ENCODE measurements at regions not wholly inside any gene's neighbourhood (a gene's known extent, or its start where the extent isn't known, plus 50 kb on each side); places are given as distances from the start of the nearest gene placed in this dataset.
"Not testable (repeated sequence)": the region's sequence is repeated elsewhere in the genome, so short reads cannot be mapped to it uniquely, and the experiment has no call there.

DNA sequence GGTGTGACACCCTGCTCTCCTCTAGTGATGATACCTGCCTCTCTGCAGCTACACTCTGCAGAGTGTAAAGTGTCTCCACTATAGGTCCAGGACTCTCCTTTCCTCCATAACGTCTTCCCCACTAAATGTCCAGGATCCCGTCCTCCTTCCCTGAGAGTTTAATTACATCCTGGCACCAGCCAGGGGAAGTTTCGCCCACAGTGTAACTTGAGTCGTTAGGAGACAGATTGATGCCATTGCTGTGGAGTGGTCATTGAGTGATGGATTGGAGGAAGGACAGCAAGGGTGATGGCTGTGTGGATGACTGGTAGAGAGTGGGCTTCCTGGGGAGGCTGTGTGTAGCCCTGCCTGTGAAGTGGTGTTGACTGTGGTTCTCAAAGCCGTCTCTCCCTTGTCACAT, 84.0 kb upstream of the TMEM132D start:
- no peak overlapping the region for H3K9ac ChIP-seq (ENCODE audit: low read length in 5 of 5)

DNA sequence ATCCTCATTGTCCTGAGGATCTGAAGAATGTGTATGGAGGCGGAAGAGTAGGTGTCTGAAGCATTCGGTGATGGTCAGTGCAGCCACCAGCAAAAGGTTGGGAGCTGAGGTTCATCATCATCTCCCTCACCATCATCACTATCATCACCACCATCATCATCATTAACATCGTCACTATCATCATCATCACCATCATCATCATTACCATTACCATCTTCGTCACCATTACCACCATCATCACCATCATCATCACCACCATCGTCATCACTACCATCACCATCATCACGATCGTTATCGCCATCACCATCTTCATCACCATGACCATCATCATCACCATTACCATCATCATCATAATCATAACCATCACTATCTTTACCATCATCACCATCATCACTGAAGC, 90.8 kb upstream of the TMEM132D start:
- Histone ChIP-seq H3K4me1 (ENCODE audit: control insufficient read depth in 5 of 5, insufficient read depth in 5 of 5, low read length in 5 of 5) (no peaks in the 10 kb centered on the region), H3K4me3 (ENCODE audit: low read depth in 1 of 5, low read length in 5 of 5) (no peak overlapping the region), H3K36me3 (ENCODE audit: control insufficient read depth in 5 of 5, insufficient read depth in 5 of 5, low read length in 5 of 5) (no peaks in the 10 kb centered on the region), H3K9me3 (ENCODE audit: control insufficient read depth in 5 of 5, low read length in 5 of 5) (peaks cover 4 to 14% (median 10%) of the 10 kb centered on the region in 5 donors), H3K27ac (ENCODE audit: low read depth, low read length) (no peak overlapping the region), H3K9ac (ENCODE audit: low read length in 5 of 5) (no peak overlapping the region), H3K27me3 (ENCODE audit: control insufficient read depth in 5 of 5, insufficient read depth in 4 of 5, low read length in 5 of 5) (peaks cover 0 to 2% (median 0%) of the 10 kb centered on the region in 5 donors)

More for the DNA sequence above, 84.0 kb upstream of the TMEM132D start:
- no peak overlapping the region for H3K4me3 ChIP-seq (ENCODE audit: low read depth in 1 of 5, low read length in 5 of 5)
- no peaks in the 10 kb centered on the region for H3K36me3 ChIP-seq (ENCODE audit: control insufficient read depth in 5 of 5, insufficient read depth in 5 of 5, low read length in 5 of 5)
- H3K9me3 ChIP-seq (ENCODE audit: control insufficient read depth in 5 of 5, low read length in 5 of 5): peaks cover 4 to 27% (median 15%) of the 10 kb centered on the region in 5 donors
- peaks cover 0 to 7% (median 0%) of the 10 kb centered on the region in 5 donors for H3K27me3 ChIP-seq (ENCODE audit: control insufficient read depth in 5 of 5, insufficient read depth in 4 of 5, low read length in 5 of 5)
- no peak overlapping the region for H3K27ac ChIP-seq (ENCODE audit: low read depth, low read length)
- no peaks in the 10 kb centered on the region for H3K4me1 ChIP-seq (ENCODE audit: control insufficient read depth in 5 of 5, insufficient read depth in 5 of 5, low read length in 5 of 5)

DNA sequence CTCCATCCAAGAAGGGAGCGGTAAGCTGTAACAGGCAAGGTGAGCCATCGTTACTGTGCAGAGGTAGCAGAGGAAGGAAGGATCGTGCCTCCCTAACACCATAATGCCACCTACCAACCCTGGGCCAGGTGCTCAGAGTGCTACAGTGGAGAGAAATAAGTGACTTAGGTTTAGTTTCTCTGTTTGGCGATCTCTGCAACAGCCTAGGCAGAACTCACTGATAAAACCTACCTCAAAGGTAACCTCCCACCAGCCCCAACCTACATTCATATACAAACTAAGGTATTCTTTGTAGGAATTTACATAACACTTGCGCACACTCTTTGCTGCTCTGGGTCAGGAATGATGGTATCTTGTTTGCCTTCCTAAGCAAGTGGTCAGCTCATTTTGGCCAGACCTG, 93.4 kb upstream of the TMEM132D start:
- peaks cover 0 to 2% (median 0%) of the 10 kb centered on the region in 5 donors for H3K27me3 ChIP-seq (ENCODE audit: control insufficient read depth in 5 of 5, insufficient read depth in 4 of 5, low read length in 5 of 5)
- no peaks in the 10 kb centered on the region for H3K4me1 ChIP-seq (ENCODE audit: control insufficient read depth in 5 of 5, insufficient read depth in 5 of 5, low read length in 5 of 5)
- no peak overlapping the region for H3K27ac ChIP-seq (ENCODE audit: low read depth, low read length)
- H3K4me3 ChIP-seq (ENCODE audit: low read depth in 1 of 5, low read length in 5 of 5): no peak overlapping the region
- peaks cover 4 to 14% (median 6%) of the 10 kb centered on the region in 5 donors for H3K9me3 ChIP-seq (ENCODE audit: control insufficient read depth in 5 of 5, low read length in 5 of 5)
- H3K9ac ChIP-seq (ENCODE audit: low read length in 5 of 5): no peak overlapping the region
- no peaks in the 10 kb centered on the region for H3K36me3 ChIP-seq (ENCODE audit: control insufficient read depth in 5 of 5, insufficient read depth in 5 of 5, low read length in 5 of 5)

DNA sequence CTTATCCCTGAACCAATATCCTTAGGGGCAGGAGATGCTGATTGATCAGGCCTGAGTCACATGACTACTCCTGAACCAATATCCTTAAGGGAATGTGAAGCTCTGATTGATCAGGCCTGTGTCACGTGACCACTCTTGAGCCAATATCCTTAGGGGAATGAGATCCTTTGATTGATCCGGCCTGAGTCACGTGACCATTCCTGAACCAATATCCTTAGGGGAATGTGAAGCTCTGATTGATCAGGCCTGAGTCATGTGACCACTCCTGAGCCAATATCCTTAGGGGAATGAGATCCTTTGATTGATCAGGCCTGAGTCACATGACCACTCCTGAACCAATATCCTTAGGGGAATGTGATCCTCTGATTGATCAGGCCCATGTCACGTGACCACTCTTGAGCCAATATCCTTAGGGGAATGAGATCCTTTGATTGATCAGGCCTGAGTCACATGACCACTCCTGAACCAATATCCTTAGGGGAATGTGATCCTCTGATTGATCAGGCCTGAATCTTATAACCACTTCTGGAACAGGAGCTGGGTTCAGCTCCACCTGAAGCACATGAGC, 100.6 kb upstream of the TMEM132D start:
- not testable (repeated sequence) for H3K4me1 ChIP-seq (ENCODE audit: control insufficient read depth in 5 of 5, insufficient read depth in 5 of 5, low read length in 5 of 5); H3K4me3 ChIP-seq (ENCODE audit: low read depth in 1 of 5, low read length in 5 of 5); H3K27ac ChIP-seq (ENCODE audit: low read depth, low read length); H3K9ac ChIP-seq (ENCODE audit: low read length in 5 of 5); H3K9me3 ChIP-seq (ENCODE audit: control insufficient read depth in 5 of 5, low read length in 5 of 5); H3K36me3 ChIP-seq (ENCODE audit: control insufficient read depth in 5 of 5, insufficient read depth in 5 of 5, low read length in 5 of 5)
- peaks cover 0 to 12% (median 7%) of the 10 kb centered on the region in 5 donors for H3K27me3 ChIP-seq (ENCODE audit: control insufficient read depth in 5 of 5, insufficient read depth in 4 of 5, low read length in 5 of 5)

- H3K27ac ChIP-seq (ENCODE audit: low read depth, low read length): no peak overlapping the region
- no peak overlapping the region for H3K9ac ChIP-seq (ENCODE audit: low read length in 5 of 5)
- H3K4me3 ChIP-seq (ENCODE audit: low read depth in 1 of 5, low read length in 5 of 5): no peak overlapping the region
- H3K36me3 ChIP-seq (ENCODE audit: control insufficient read depth in 5 of 5, insufficient read depth in 5 of 5, low read length in 5 of 5): no peaks in the 10 kb centered on the region
- peaks cover 6 to 22% (median 17%) of the 10 kb centered on the region in 5 donors for H3K27me3 ChIP-seq (ENCODE audit: control insufficient read depth in 5 of 5, insufficient read depth in 4 of 5, low read length in 5 of 5)
- H3K4me1 ChIP-seq (ENCODE audit: control insufficient read depth in 5 of 5, insufficient read depth in 5 of 5, low read length in 5 of 5): peaks cover 0 to 2% (median 0%) of the 10 kb centered on the region in 5 donors
- no peaks in the 10 kb centered on the region for H3K9me3 ChIP-seq (ENCODE audit: control insufficient read depth in 5 of 5, low read length in 5 of 5)
Observed at GRCh38 chr12:130007771-130008170, 103.9 kb upstream of the TMEM132D start.

GRCh38 chr12:130008241-130008640, 104.4 kb upstream of the TMEM132D start:
- H3K4me3 ChIP-seq (ENCODE audit: low read depth in 1 of 5, low read length in 5 of 5): no peak overlapping the region
- H3K27ac ChIP-seq (ENCODE audit: low read depth, low read length): no peak overlapping the region
- no peaks in the 10 kb centered on the region for H3K36me3 ChIP-seq (ENCODE audit: control insufficient read depth in 5 of 5, insufficient read depth in 5 of 5, low read length in 5 of 5)
- H3K9ac ChIP-seq (ENCODE audit: low read length in 5 of 5): no peak overlapping the region
- peaks cover 6 to 22% (median 17%) of the 10 kb centered on the region in 5 donors for H3K27me3 ChIP-seq (ENCODE audit: control insufficient read depth in 5 of 5, insufficient read depth in 4 of 5, low read length in 5 of 5)
- no peaks in the 10 kb centered on the region for H3K9me3 ChIP-seq (ENCODE audit: control insufficient read depth in 5 of 5, low read length in 5 of 5)
- H3K4me1 ChIP-seq (ENCODE audit: control insufficient read depth in 5 of 5, insufficient read depth in 5 of 5, low read length in 5 of 5): peaks cover 0 to 2% (median 0%) of the 10 kb centered on the region in 5 donors

DNA sequence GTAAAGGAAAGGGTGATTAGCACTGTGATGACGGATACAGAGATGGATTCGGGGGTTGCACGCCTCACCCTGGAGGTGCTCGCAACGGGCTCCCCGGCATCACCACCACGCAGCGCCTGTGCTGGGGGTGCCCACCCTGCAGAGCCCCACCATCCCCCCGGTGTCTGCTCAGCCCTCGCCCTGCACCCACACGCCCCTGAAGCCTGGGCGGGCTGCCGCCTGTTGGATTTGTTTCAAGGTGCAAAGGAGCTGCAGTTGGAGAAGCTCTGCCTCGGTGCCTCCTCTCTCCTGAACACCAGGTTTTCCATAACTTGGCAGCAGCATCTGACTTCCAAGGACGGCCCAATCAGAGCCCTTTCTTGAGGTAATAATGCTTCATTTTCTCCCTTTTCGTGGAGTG, 106.1 kb upstream of the TMEM132D start:
- H3K27me3 ChIP-seq (ENCODE audit: control insufficient read depth in 5 of 5, insufficient read depth in 4 of 5, low read length in 5 of 5): peaks cover 7 to 36% (median 22%) of the 10 kb centered on the region in 5 donors
- peaks cover 0 to 2% (median 0%) of the 10 kb centered on the region in 5 donors for H3K4me1 ChIP-seq (ENCODE audit: control insufficient read depth in 5 of 5, insufficient read depth in 5 of 5, low read length in 5 of 5)
- H3K9me3 ChIP-seq (ENCODE audit: control insufficient read depth in 5 of 5, low read length in 5 of 5): no peaks in the 10 kb centered on the region
- H3K36me3 ChIP-seq (ENCODE audit: control insufficient read depth in 5 of 5, insufficient read depth in 5 of 5, low read length in 5 of 5): no peaks in the 10 kb centered on the region
- H3K4me3 ChIP-seq (ENCODE audit: low read depth in 1 of 5, low read length in 5 of 5): no peak overlapping the region
- no peak overlapping the region for H3K9ac ChIP-seq (ENCODE audit: low read length in 5 of 5)
- no peak overlapping the region for H3K27ac ChIP-seq (ENCODE audit: low read depth, low read length)

DNA sequence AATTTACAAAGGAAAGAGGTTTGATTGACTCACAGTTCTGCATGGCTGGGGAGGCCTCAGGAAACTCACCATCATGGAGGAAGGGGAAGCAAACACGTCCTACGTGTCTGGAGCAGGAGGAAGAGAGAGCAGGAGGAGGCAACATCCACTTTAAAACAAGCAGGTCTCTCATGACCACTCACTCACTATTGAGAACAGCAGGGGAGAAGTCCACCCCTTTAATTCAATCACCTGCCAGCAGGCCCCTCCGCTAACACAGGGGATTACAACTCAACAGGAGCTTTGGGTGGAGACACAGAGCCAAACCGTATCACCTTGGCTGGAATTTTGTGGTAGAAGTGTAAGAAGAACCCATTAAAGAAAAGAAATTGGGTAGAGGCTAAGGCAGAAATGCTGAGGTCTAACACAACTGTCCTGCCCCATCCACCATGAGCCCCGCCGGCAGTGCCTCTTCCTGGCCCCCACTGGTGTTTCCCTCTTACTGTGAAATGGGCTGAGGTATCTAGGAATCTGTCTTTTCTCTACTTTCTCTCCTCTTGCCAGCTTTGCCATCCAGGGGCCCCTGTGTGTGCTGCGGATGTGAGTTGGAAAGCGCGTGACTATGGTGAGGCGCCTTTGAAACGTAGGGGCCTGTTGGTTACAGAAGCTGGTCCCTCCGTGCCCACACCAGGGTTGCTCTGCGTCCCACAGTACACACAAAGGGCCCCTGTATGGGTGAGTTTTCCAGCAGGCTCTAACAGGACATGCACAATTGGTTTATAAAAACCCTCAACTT, 108.0 kb upstream of the TMEM132D start:
- H3K27me3 ChIP-seq (ENCODE audit: control insufficient read depth in 5 of 5, insufficient read depth in 4 of 5, low read length in 5 of 5): peaks cover 14 to 46% (median 34%) of the 10 kb centered on the region in 5 donors

GRCh38 chr12:130013771-130014484, 110.1 kb upstream of the TMEM132D start:
- Histone ChIP-seq H3K9me3 (ENCODE audit: control insufficient read depth in 5 of 5, low read length in 5 of 5) (no peaks in the 10 kb centered on the region), H3K4me1 (ENCODE audit: control insufficient read depth in 5 of 5, insufficient read depth in 5 of 5, low read length in 5 of 5) (peaks cover 0 to 2% (median 0%) of the 10 kb centered on the region in 5 donors), H3K27me3 (ENCODE audit: control insufficient read depth in 5 of 5, insufficient read depth in 4 of 5, low read length in 5 of 5) (peaks cover 6 to 49% (median 32%) of the 10 kb centered on the region in 5 donors), H3K36me3 (ENCODE audit: control insufficient read depth in 5 of 5, insufficient read depth in 5 of 5, low read length in 5 of 5) (no peaks in the 10 kb centered on the region), H3K4me3 (ENCODE audit: low read depth in 1 of 5, low read length in 5 of 5) (no peak overlapping the region), H3K27ac (ENCODE audit: low read depth, low read length) (no peak overlapping the region), H3K9ac (ENCODE audit: low read length in 5 of 5) (no peak overlapping the region)

More for the DNA sequence above, 108.0 kb upstream of the TMEM132D start:
- Histone ChIP-seq H3K36me3 (ENCODE audit: control insufficient read depth in 5 of 5, insufficient read depth in 5 of 5, low read length in 5 of 5) (no peaks in the 10 kb centered on the region), H3K4me1 (ENCODE audit: control insufficient read depth in 5 of 5, insufficient read depth in 5 of 5, low read length in 5 of 5) (peaks cover 0 to 2% (median 0%) of the 10 kb centered on the region in 5 donors), H3K9ac (ENCODE audit: low read length in 5 of 5) (no peak overlapping the region), H3K4me3 (ENCODE audit: low read depth in 1 of 5, low read length in 5 of 5) (no peak overlapping the region), H3K9me3 (ENCODE audit: control insufficient read depth in 5 of 5, low read length in 5 of 5) (no peaks in the 10 kb centered on the region), H3K27ac (ENCODE audit: low read depth, low read length) (no peak overlapping the region)

DNA sequence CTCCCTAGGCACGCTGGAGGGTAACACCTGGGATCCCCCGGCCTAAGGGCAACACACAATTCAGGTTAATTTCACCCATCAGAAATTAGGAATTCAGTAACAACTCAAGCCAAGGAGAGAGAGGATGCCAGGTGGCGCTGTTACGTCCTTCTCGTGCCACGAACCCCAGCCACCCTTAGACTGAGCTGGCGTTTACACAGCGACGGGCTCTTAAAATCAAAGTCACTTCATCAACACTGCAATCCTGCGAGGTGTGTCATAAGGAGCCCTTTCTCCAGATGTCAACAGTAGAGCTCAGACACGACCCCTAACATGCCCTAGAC, 110.6 kb upstream of the TMEM132D start:
- peaks cover 6 to 49% (median 36%) of the 10 kb centered on the region in 5 donors for H3K27me3 ChIP-seq (ENCODE audit: control insufficient read depth in 5 of 5, insufficient read depth in 4 of 5, low read length in 5 of 5)
- H3K9ac ChIP-seq (ENCODE audit: low read length in 5 of 5): no peak overlapping the region
- peaks cover 0 to 2% (median 0%) of the 10 kb centered on the region in 5 donors for H3K4me1 ChIP-seq (ENCODE audit: control insufficient read depth in 5 of 5, insufficient read depth in 5 of 5, low read length in 5 of 5)
- H3K36me3 ChIP-seq (ENCODE audit: control insufficient read depth in 5 of 5, insufficient read depth in 5 of 5, low read length in 5 of 5): no peaks in the 10 kb centered on the region
- H3K4me3 ChIP-seq (ENCODE audit: low read depth in 1 of 5, low read length in 5 of 5): no peak overlapping the region
- no peaks in the 10 kb centered on the region for H3K9me3 ChIP-seq (ENCODE audit: control insufficient read depth in 5 of 5, low read length in 5 of 5)
- H3K27ac ChIP-seq (ENCODE audit: low read depth, low read length): no peak overlapping the region
